ENCODE measurements at regions not wholly inside any gene's neighbourhood (a gene's known extent, or its start where the extent isn't known, plus 50 kb on each side); places are given as distances from the start of the nearest gene placed in this dataset.

DNA sequence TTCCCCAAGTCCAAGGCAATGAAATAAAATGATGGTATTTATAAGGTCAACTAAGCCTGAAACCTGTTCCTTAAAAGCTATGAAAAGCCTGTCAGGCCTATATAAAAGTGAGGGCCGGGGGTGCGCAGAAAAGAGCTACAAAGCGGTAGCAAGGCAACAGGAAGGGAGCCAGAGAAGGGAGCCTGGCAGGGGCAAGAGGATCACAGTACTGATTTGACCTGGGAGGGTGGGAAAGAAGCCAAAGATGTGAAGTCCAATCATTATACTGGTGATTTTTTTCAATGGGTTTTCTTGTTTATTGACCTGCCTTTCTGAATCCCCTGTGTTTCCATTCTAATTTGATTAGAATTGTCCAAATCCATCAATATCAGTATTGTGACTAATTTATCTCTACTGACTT, 64.3 kb upstream of the STT3B start:
- no peak for TF ChIP-seq EZH2phosphoT487 (IDR thresholded peaks at IDR 0.05)
- TF ChIP-seq, protein P1, sequence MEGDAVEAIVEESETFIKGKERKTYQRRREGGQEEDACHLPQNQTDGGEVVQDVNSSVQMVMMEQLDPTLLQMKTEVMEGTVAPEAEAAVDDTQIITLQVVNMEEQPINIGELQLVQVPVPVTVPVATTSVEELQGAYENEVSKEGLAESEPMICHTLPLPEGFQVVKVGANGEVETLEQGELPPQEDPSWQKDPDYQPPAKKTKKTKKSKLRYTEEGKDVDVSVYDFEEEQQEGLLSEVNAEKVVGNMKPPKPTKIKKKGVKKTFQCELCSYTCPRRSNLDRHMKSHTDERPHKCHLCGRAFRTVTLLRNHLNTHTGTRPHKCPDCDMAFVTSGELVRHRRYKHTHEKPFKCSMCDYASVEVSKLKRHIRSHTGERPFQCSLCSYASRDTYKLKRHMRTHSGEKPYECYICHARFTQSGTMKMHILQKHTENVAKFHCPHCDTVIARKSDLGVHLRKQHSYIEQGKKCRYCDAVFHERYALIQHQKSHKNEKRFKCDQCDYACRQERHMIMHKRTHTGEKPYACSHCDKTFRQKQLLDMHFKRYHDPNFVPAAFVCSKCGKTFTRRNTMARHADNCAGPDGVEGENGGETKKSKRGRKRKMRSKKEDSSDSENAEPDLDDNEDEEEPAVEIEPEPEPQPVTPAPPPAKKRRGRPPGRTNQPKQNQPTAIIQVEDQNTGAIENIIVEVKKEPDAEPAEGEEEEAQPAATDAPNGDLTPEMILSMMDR (IDR thresholded peaks at IDR 0.05): no peak

Data from neural progenitor cell (in vitro differentiated cells).